ENCODE measurements at regions not wholly inside any gene's neighbourhood (a gene's known extent, or its start where the extent isn't known, plus 50 kb on each side); places are given as distances from the start of the nearest gene placed in this dataset.

DNA sequence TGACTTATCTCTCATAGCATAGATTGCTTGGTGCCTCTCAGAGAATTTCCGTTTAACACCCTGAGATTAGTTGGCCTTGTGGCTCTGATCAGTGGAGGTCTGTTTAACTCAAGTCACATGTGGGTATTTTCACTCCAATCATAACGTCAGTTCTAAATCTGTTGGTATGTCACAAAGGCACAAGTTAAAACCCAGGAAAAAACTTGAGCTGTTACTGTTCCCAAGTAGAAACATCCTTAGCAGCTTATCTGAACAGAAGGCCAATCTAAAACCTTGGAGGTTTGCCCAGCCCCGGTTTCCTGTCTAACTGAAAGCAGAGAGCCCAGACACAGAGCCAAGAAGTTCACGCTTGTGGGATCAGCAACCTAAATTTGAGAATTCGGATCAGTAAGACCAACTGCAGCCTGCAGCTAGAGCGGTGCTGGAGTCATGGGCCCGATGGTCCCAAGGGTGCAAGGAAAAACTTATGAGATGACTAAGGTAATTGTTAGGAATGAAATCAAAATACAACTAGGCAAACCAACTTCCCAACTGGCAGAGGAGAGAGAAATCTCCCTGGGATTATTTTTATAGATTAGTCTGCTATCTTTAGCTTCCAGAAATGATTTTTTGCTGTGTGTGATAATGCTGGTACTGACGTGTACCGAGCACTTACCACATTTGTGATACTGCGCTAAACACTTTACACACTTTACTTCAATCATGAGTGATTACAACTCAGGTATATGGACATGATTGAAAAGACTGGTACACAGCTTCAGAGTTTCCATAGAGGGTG, 90.2 kb upstream of the C1orf21 start (continued):
- TF ChIP-seq, protein P1, sequence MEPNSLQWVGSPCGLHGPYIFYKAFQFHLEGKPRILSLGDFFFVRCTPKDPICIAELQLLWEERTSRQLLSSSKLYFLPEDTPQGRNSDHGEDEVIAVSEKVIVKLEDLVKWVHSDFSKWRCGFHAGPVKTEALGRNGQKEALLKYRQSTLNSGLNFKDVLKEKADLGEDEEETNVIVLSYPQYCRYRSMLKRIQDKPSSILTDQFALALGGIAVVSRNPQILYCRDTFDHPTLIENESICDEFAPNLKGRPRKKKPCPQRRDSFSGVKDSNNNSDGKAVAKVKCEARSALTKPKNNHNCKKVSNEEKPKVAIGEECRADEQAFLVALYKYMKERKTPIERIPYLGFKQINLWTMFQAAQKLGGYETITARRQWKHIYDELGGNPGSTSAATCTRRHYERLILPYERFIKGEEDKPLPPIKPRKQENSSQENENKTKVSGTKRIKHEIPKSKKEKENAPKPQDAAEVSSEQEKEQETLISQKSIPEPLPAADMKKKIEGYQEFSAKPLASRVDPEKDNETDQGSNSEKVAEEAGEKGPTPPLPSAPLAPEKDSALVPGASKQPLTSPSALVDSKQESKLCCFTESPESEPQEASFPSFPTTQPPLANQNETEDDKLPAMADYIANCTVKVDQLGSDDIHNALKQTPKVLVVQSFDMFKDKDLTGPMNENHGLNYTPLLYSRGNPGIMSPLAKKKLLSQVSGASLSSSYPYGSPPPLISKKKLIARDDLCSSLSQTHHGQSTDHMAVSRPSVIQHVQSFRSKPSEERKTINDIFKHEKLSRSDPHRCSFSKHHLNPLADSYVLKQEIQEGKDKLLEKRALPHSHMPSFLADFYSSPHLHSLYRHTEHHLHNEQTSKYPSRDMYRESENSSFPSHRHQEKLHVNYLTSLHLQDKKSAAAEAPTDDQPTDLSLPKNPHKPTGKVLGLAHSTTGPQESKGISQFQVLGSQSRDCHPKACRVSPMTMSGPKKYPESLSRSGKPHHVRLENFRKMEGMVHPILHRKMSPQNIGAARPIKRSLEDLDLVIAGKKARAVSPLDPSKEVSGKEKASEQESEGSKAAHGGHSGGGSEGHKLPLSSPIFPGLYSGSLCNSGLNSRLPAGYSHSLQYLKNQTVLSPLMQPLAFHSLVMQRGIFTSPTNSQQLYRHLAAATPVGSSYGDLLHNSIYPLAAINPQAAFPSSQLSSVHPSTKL (CRISPR knock-in tag; IDR thresholded peaks at IDR 0.05) = no peak
- TF ChIP-seq IRX3 (CRISPR knock-in tag; IDR thresholded peaks at IDR 0.05; ENCODE audit: borderline replicate concordance, low read depth) (no peak), RFXAP (CRISPR knock-in tag; IDR thresholded peaks at IDR 0.05; ENCODE audit: borderline replicate concordance) (no peak), CEBPG (CRISPR knock-in tag; IDR thresholded peaks at IDR 0.05) (no peak), ZNF367 (CRISPR knock-in tag; IDR thresholded peaks at IDR 0.05; ENCODE audit: borderline replicate concordance) (no peak), MATR3 (CRISPR knock-in tag; IDR thresholded peaks at IDR 0.05) (no peak), CENPX (CRISPR knock-in tag; IDR thresholded peaks at IDR 0.05) (no peak)
- TF ChIP-seq, protein P2, sequence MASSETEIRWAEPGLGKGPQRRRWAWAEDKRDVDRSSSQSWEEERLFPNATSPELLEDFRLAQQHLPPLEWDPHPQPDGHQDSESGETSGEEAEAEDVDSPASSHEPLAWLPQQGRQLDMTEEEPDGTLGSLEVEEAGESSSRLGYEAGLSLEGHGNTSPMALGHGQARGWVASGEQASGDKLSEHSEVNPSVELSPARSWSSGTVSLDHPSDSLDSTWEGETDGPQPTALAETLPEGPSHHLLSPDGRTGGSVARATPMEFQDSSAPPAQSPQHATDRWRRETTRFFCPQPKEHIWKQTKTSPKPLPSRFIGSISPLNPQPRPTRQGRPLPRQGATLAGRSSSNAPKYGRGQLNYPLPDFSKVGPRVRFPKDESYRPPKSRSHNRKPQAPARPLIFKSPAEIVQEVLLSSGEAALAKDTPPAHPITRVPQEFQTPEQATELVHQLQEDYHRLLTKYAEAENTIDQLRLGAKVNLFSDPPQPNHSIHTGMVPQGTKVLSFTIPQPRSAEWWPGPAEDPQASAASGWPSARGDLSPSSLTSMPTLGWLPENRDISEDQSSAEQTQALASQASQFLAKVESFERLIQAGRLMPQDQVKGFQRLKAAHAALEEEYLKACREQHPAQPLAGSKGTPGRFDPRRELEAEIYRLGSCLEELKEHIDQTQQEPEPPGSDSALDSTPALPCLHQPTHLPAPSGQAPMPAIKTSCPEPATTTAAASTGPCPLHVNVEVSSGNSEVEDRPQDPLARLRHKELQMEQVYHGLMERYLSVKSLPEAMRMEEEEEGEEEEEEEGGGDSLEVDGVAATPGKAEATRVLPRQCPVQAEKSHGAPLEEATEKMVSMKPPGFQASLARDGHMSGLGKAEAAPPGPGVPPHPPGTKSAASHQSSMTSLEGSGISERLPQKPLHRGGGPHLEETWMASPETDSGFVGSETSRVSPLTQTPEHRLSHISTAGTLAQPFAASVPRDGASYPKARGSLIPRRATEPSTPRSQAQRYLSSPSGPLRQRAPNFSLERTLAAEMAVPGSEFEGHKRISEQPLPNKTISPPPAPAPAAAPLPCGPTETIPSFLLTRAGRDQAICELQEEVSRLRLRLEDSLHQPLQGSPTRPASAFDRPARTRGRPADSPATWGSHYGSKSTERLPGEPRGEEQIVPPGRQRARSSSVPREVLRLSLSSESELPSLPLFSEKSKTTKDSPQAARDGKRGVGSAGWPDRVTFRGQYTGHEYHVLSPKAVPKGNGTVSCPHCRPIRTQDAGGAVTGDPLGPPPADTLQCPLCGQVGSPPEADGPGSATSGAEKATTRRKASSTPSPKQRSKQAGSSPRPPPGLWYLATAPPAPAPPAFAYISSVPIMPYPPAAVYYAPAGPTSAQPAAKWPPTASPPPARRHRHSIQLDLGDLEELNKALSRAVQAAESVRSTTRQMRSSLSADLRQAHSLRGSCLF (CRISPR knock-in tag; IDR thresholded peaks at IDR 0.05; ENCODE audit: borderline replicate concordance) = no peak
